HG02884 (cell line): ENCODE measurements at regions not wholly inside any gene's neighbourhood (a gene's known extent, or its start where the extent isn't known, plus 50 kb on each side); places are given as distances from the start of the nearest gene placed in this dataset.
"Not testable (repeated sequence)": the region's sequence is repeated elsewhere in the genome, so short reads cannot be mapped to it uniquely, and the experiment has no call there.

Source experiments
- ATAC-seq: cut with Tn5 transposase; IDR thresholded peaks from one replicate; pipeline ENCODE4 v1.9.1; 2021; ENCODE audit warnings: mild to moderate bottlenecking, moderate library complexity; ENCODE audit not compliant: unreplicated experiment

GRCh38 chr13:86920961-86921360 lies 750.2 kb upstream of the SLITRK5 start:
- no peak for ATAC-seq

GRCh38 chr13:86922936-86923335 lies 748.2 kb upstream of the SLITRK5 start:
- no peak for ATAC-seq

GRCh38 chr13:86926916-86927315 lies 744.3 kb upstream of the SLITRK5 start:
- ATAC-seq: not testable (repeated sequence)

DNA sequence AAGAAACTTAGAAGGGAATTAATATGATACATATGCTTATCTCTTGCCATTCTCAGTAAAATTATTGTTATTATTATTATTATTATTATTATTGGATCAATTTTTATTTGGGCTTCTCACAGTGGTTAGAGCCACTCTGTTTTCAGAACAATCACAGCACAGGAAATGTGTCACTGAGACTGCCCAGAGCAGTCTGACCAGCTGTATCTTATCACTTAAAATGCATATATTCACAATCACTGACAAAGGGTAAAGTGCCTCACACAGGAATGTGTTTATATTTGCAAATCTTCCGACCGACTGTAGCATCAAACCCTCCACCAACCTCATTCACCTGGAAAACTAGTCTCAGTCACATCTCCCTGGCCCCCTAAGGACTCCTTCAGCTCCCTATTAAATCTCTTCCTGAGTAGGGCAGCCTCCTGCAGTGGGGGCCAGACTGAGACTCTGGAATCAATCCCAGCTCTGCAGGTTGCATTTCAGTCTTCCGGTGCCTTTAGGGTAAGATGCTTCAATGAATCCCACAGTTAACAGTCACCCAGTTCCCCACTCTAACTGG lies 738.3 kb upstream of the SLITRK5 start:
- no peak for ATAC-seq

- ATAC-seq: no peak
Observed at GRCh38 chr13:86933676-86934075, 737.5 kb upstream of the SLITRK5 start.

GRCh38 chr13:86937316-86937715 lies 733.9 kb upstream of the SLITRK5 start:
- ATAC-seq: no peak

- no peak for ATAC-seq
Observed at GRCh38 chr13:86945584-86945983, 725.6 kb upstream of the SLITRK5 start.

DNA sequence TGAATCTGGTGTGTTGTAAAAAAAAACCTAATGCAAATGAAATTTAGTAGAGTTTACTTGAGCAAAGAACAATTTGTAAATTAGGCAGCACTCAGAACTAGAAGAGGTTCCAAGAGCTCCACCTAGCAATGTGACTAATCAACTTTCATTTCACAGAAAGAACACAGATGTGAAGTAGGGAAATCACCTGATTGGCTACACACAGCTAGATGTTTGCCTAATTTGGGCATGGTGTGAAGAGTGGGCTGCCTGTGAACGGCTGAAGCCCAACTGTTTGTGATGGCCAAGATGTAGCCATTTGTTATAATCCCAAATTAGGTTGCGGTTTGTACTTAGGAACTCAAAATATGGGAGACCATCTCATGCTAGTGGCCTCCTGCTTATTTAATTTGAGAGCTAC lies 724.4 kb upstream of the SLITRK5 start:
- no peak for ATAC-seq

DNA sequence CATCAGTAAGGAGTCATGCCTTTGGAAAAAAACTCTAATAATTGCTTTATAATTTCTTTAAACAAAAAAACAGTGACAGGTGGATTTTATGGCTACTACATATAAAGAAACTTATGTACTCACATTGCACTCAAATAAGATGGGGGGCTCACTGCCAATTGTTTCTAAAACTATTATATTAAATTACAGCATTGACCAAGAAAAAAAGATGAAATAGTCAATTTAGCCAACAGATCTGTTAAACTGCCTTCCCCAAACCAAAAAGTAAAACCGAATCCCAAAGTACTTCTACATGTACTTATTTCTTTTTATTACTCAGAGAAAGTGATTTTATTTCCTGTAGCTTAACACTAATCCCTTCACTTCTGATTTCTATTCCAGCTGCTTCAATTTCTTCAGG lies 716.8 kb upstream of the SLITRK5 start:
- ATAC-seq: no peak

GRCh38 chr13:86960876-86961275 lies 710.3 kb upstream of the SLITRK5 start:
- no peak for ATAC-seq

DNA sequence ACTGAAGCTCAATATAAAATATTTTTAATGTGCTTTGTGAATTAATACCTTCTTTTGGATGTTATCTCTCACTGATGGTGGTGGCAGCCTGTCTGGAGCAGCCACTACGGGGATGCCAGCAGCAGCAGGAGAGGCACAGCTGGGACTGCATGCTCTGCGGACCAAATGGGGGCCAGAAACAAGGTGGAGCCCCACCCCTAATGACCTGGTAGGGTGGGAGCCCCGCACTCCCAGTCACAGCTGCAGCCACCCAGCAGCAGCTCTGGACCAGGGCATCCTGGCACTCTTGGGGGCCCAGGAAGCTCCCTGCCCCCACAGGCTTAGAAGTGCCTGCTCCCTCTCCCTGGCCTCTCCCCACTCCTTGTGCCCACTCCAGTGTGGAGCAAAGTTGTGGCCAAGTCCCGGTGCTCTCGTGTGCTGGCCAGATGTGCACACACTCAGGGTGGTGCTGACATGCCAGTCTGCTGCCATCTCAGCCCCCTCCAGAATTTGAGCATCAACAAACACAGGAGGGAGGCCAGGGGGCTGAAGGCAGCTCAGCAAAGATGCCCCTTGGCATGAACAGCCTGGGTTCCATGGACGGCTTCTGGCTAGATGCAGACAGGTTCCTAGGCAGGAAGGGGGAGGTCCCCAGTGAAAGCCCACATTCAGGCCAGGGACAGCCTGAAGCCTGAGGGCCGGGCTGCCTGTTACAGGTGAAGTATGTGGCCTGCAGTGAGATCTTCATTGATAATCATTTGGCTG lies 696.7 kb upstream of the SLITRK5 start:
- ATAC-seq: no peak

GRCh38 chr13:86974995-86975328 lies 696.2 kb upstream of the SLITRK5 start:
- no peak for ATAC-seq

DNA sequence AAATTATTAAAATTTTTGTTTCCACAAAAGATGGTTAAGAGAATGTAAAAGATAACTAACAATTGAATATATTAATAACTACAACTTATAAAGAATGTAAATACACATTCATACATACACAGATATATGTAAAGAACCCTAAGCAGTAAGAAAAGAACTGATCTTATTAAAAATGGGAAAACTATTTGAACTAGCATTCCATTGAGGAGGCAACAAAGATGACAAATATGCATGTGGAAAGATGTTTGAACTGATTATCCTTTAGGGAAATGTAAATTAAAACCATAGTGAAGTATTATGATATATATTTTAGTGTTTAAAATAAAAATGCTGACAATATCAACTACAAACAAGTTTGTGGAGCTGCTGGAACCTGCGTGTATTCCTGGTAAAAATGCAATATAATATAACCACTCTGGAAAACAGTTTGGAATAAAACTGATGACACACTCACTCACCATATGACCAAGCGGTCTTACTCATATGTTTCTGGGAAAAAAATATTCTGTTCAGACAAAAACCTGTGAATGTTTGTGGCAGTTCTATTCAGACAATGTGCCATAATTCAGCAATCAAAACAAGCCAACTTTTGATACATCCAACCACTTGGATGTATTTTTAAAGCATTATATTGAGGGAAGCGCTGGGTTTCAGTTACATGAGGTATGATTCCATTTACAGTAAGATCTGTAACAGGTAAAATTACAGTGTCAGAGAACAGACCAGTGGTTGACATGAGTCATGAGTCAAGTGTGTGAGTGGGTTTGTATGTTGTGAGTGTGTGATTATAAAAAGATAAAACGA lies 694.4 kb upstream of the SLITRK5 start:
- ATAC-seq: no peak

GRCh38 chr13:86986448-86986847 lies 684.7 kb upstream of the SLITRK5 start:
- no peak for ATAC-seq

DNA sequence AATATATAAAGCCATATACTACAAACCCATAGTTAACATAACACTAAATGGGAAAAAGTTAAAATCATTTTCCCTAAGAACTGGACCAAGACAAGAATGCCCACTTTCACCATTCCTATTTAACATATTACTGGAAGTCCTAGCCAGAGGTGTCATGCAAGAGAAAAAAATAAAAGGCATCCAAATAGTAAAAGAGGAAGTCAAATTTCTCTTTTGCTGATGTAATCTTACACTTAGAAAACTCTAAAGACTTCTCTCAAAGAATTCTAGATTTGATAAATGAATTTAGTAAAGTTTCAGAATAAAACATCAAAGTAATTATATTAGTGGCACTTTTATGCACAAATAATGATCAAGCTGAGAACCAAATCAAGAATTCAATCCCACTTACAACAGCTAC lies 678.9 kb upstream of the SLITRK5 start:
- no peak for ATAC-seq

- ATAC-seq: no peak
Observed at GRCh38 chr13:87003265-87003664, 667.9 kb upstream of the SLITRK5 start.

DNA sequence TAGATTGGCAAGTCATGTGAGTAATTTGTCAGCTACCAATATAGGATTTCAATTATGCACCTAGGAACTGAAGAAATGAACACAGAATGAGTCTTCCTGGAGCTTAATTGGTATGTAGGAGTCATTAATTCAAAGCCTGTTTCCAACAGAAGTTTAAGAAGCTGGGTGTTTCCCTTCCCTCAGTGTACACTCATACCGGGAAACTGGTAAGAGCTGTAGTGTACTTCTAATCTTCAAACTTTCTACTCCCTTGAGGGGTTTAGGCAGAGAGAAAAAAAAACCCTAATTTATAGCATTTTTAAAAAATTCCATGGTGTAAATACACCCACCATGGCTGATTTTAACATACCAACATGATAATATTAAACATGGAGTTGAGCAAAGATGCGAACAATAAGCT lies 665.7 kb upstream of the SLITRK5 start:
- no peak for ATAC-seq

DNA sequence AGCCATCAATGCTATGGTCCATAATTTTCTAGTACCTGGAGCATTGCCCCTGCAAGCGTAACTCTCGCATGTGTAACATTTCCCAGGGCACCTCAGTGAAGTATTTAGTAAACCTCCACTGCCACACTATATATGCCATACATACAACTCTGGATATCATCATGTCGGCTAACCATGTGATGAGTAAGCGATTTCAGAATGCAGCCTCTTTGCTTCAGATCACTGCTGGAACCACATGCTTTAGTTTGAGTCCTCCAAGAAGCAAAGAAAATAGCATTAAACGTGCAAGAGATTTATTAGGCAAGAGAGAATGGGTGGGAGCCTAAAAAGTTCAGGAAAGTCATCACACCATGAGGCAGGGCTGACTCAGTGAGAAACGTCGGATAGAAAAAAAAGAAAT lies 635.6 kb upstream of the SLITRK5 start:
- no peak for ATAC-seq

DNA sequence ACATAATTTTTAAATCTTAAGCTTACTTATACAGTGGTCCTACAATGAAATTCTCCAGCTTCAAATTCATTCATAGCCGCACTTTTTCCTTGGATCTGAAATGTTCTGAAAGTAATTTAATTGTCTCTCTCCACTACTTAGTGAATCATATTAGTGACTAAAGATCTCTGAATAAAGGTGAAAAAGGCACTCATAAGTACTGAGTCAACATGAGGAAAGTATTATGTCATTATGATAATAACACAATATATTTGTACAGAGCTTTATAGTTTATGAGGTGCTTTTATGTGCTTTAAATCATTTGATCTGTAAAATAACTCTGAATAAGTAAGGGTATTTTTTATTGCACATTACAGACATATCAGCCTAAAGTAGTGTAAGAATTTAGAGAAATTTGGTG lies 628.2 kb upstream of the SLITRK5 start:
- no peak for ATAC-seq

DNA sequence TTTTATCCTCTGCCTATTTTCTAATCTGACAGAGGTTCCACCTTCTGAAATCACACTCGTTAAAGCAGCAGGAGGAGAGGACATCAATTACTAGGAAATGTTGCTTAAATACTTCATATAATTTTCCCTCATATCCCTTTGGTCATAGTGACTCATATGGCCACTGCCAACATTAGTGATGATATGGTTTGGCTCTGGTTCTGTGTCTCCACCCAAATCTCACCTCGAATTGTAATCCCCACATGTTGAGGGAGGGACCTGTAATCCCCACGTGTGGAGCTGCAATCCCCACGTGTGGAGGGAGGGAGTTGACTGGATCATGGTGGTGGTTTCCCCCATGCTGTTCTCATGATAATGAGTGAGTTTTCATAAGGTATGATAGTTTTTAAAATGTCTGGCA lies 618.4 kb upstream of the SLITRK5 start:
- no peak for ATAC-seq

DNA sequence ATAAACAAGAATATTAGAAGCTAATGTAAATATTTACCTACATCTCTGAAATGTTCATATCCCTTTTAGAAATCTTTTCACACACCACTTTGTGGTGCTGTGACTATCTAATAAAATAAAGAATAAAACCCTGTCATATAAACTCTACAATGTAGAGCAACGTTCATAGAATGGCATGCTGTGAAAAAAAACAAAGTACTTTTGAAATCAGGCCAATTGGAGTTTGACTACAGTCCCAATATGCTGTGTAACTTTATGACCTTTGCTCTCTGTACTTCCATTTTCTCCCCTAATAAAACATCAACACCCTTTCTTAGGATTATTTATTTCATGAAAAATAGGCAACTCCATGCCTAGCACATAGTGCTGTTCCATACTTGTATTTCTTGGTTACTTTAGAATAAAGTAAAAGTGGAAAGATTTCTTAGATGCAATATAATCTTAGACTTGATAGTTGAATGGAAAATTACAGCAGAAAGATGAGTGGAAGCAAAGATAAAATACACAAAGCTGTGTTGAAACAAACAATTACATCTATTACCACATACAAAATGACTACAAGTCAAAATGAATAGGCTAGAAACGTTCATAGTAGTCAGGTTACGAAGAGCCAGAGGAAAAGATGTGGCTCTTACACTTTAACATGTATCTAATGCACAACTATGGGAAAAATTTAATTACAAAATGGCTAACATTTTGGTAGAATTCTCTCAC lies 613.2 kb upstream of the SLITRK5 start:
- ATAC-seq: no peak
